WTC11 (cell line): ENCODE measurements at regions not wholly inside any gene's neighbourhood (a gene's known extent, or its start where the extent isn't known, plus 50 kb on each side); places are given as distances from the start of the nearest gene placed in this dataset.
A peak's percentile ranks its signal among the peaks of the same experiment; 100 is the strongest.

Experiments used
- ATAC-seq: fragments of 200-7000 bp; cut with Tn5 transposase; 2 replicates; pipeline ENCODE4 v1.10.0; 2021; ENCODE audit warnings: mild to moderate bottlenecking, moderate library complexity
- CTCF ChIA-PET: fragments of 300-600 bp; sonication (Branson Sonifier 250); formaldehyde crosslinking; loops from one replicate; lab custom pipeline; 2021; ENCODE audit warnings: antibody characterized with exemption; lab: Charles Lee
- POLR2A ChIA-PET: fragments of 350-600 bp; sonication (Branson Sonifier 250); formaldehyde crosslinking; loops from one replicate; lab custom pipeline; 2021; ENCODE audit warnings: antibody characterized with exemption; lab: Charles Lee
- DNase-seq: peaks from one replicate; pipeline ENCODE4 v3.0.0; 2021; ENCODE audit warnings: low spot score
- H3K27ac Mint-ChIP-seq: 2 replicates; pipeline ENCODE4 v1.8.0; 2021; ENCODE audit warnings: mixed read lengths
- H3K27me3 Mint-ChIP-seq: 2 replicates; pipeline ENCODE4 v1.8.0; 2021; ENCODE audit warnings: low read depth, mild to moderate bottlenecking, moderate library complexity, mixed read lengths
- H3K36me3 Mint-ChIP-seq: 2 replicates; pipeline ENCODE4 v1.8.0; 2021; ENCODE audit warnings: mixed read lengths
- H3K4me1 Mint-ChIP-seq: 2 replicates; pipeline ENCODE4 v1.8.0; 2022; ENCODE audit warnings: mixed read lengths
- H3K4me3 Mint-ChIP-seq: 2 replicates; pipeline ENCODE4 v1.8.0; 2021; ENCODE audit warnings: mild to moderate bottlenecking, moderate library complexity, mixed read lengths
- H3K9me3 Mint-ChIP-seq: 2 replicates; pipeline ENCODE4 v1.8.0; 2021; ENCODE audit warnings: mixed read lengths
- AFF4 ChIP-seq: sonication (generic); formaldehyde crosslinking; IDR thresholded peaks from 2 replicates; pipeline ENCODE4 v1.8.1; 2023; ENCODE audit warnings: mild to moderate bottlenecking, missing genetic modification reagents, borderline replicate concordance
- CDX4 ChIP-seq: fragments of 250-450 bp; sonication (Bioruptor Pico); IDR thresholded peaks from 2 replicates; pipeline ENCODE4 v1.9.0; 2021; ENCODE audit warnings: moderate library complexity, mild to moderate bottlenecking, inconsistent platforms, borderline replicate concordance
- CREB1 ChIP-seq: sonication (generic); formaldehyde crosslinking; IDR thresholded peaks from 2 replicates; pipeline ENCODE4 v1.8.0; 2023; ENCODE audit warnings: mild to moderate bottlenecking, missing genetic modification reagents
- E2F1 ChIP-seq: sonication (generic); formaldehyde crosslinking; IDR thresholded peaks from 2 replicates; pipeline ENCODE4 v1.8.0; 2022; ENCODE audit warnings: mild to moderate bottlenecking, missing genetic modification reagents
- E2F4 ChIP-seq: sonication (generic); formaldehyde crosslinking; IDR thresholded peaks from 2 replicates; pipeline ENCODE4 v1.8.1; 2022; ENCODE audit warnings: low read depth, mild to moderate bottlenecking, moderate library complexity, missing genetic modification reagents, borderline replicate concordance
- ETV6 ChIP-seq: sonication (generic); formaldehyde crosslinking; IDR thresholded peaks from 2 replicates; pipeline ENCODE4 v1.8.1; 2022; ENCODE audit warnings: mild to moderate bottlenecking, missing genetic modification reagents
- NFATC4 ChIP-seq: fragments of 250-450 bp; sonication (Bioruptor Pico); IDR thresholded peaks from 2 replicates; pipeline ENCODE4 v1.9.0; 2021; ENCODE audit warnings: mild to moderate bottlenecking
- NFE2L1 ChIP-seq: sonication (generic); formaldehyde crosslinking; IDR thresholded peaks from 2 replicates; pipeline ENCODE4 v1.8.1; 2023; ENCODE audit warnings: missing genetic modification reagents
- NR2C2 ChIP-seq: sonication (generic); formaldehyde crosslinking; IDR thresholded peaks from 2 replicates; pipeline ENCODE4 v1.8.0; 2022; ENCODE audit warnings: mild to moderate bottlenecking, missing genetic modification reagents
- PREB ChIP-seq: sonication (generic); formaldehyde crosslinking; IDR thresholded peaks from 2 replicates; pipeline ENCODE4 v1.8.1; 2022; ENCODE audit warnings: mild to moderate bottlenecking, missing genetic modification reagents, moderate library complexity, borderline replicate concordance
- SMAD4 ChIP-seq: sonication (generic); formaldehyde crosslinking; IDR thresholded peaks from 2 replicates; pipeline ENCODE4 v1.8.0; 2022; ENCODE audit warnings: mild to moderate bottlenecking, missing genetic modification reagents
- SOX15 ChIP-seq: fragments of 250-450 bp; sonication (Bioruptor Pico); IDR thresholded peaks from 2 replicates; pipeline ENCODE4 v1.9.0; 2021; ENCODE audit warnings: mild to moderate bottlenecking
- SP1 ChIP-seq: sonication (generic); formaldehyde crosslinking; conservative IDR thresholded peaks from 2 replicates; pipeline ENCODE4 v1.8.1; 2022; ENCODE audit warnings: missing genetic modification reagents
- ZNF121 ChIP-seq: sonication (generic); formaldehyde crosslinking; IDR thresholded peaks from 2 replicates; pipeline ENCODE4 v1.8.0; 2023; ENCODE audit warnings: missing genetic modification reagents
- ZNF396 ChIP-seq: fragments of 250-450 bp; sonication (Bioruptor Pico); IDR thresholded peaks from 2 replicates; pipeline ENCODE4 v1.8.0; 2021; ENCODE audit warnings: mild to moderate bottlenecking, moderate library complexity, borderline replicate concordance
- ZNF425 ChIP-seq: fragments of 250-450 bp; sonication (Bioruptor Pico); conservative IDR thresholded peaks from 2 replicates; pipeline ENCODE4 v1.9.0; 2021; ENCODE audit warnings: mild to moderate bottlenecking
- ZNF512 ChIP-seq: sonication (generic); formaldehyde crosslinking; IDR thresholded peaks from 2 replicates; pipeline ENCODE4 v1.8.1; 2022; ENCODE audit warnings: missing genetic modification reagents, borderline replicate concordance
- ZSCAN18 ChIP-seq: fragments of 250-450 bp; sonication (Bioruptor Pico); IDR thresholded peaks from 2 replicates; pipeline ENCODE4 v2.1.2; 2022; ENCODE audit warnings: mild to moderate bottlenecking, moderate library complexity

GRCh38 chr3:16728770-16729745 lies 123.8 kb upstream of the DAZL start (continued):
- no peak for TF ChIP-seq ZNF512
- no peak for TF ChIP-seq NFE2L1 (CRISPR knock-in tag)

- peaks cover 12% of the 10 kb centered on the region for H3K4me1 Mint-ChIP-seq
- H3K27ac Mint-ChIP-seq: peak overlapping the region; percentile 31; the same call in 1 of the 2 replicates
- H3K9me3 Mint-ChIP-seq: peaks cover 78% of the 10 kb centered on the region
- H3K4me3 Mint-ChIP-seq: no peak overlapping the region
- CTCF ChIA-PET: no interaction called here
- POLR2A ChIA-PET: interaction anchor here (0.7 kb wide), 1 partner anchor 1132 kb away, joined by 8 read pairs; no protein-coding TSS in a partner anchor
- no peak for DNase-seq
- no peak for ATAC-seq
- H3K36me3 Mint-ChIP-seq: peaks cover 58% of the 10 kb centered on the region
- H3K27me3 Mint-ChIP-seq: no peaks in the 10 kb centered on the region
- TF ChIP-seq ETV6 (no peak), CDX4 (no peak), ZNF425 (no peak), SMAD4 (CRISPR knock-in tag) (no peak), NR2C2 (CRISPR knock-in tag) (no peak), ZNF121 (no peak), NFATC4 (CRISPR knock-in tag) (no peak), ZNF512 (no peak), PREB (CRISPR knock-in tag) (no peak), ZSCAN18 (CRISPR knock-in tag) (no peak), ZNF396 (CRISPR knock-in tag) (no peak), SOX15 (CRISPR knock-in tag) (no peak), E2F4 (CRISPR knock-in tag) (no peak), CREB1 (no peak), AFF4 (CRISPR knock-in tag) (no peak), E2F1 (CRISPR knock-in tag) (no peak), SP1 (CRISPR knock-in tag) (no peak)
Measured at GRCh38 chr3:16738451-16738850, 133.2 kb upstream of the DAZL start.
